AG04450 (cell line): ENCODE measurements at regions not wholly inside any gene's neighbourhood (a gene's known extent, or its start where the extent isn't known, plus 50 kb on each side); places are given as distances from the start of the nearest gene placed in this dataset.
"Not testable (repeated sequence)": the region's sequence is repeated elsewhere in the genome, so short reads cannot be mapped to it uniquely, and the experiment has no call there.

ENCODE experiments used
- CTCF ChIA-PET: fragments of 300-600, 350-600 bp; formaldehyde crosslinking; extraction: SDS; loops from one replicate; lab custom pipeline; 2022; ENCODE audit warnings: antibody characterized with exemption, inconsistent platforms; lab: Charles Lee
- POLR2A ChIA-PET: fragments of 350-600 bp; formaldehyde crosslinking; extraction: SDS; loops from one replicate; lab custom pipeline; 2021; ENCODE audit warnings: antibody characterized with exemption, inconsistent platforms; lab: Yijun Ruan, JAX
- DNase-seq: peaks from one replicate; pipeline ENCODE4 v3.0.0-alpha.2; 2011; ENCODE audit warnings: low read depth, low spot score
- H3K27ac ChIP-seq: one replicate; pipeline ENCODE4 v1.5.1; 2012; ENCODE audit warnings: low read depth, low read length, control low read depth
- H3K27me3 ChIP-seq: one replicate; pipeline ENCODE4 v1.6.0; 2012; ENCODE audit warnings: low read length; ENCODE audit not compliant: control insufficient read depth, insufficient read depth
- H3K4me3 ChIP-seq: 2 replicates; pipeline ENCODE4 v1.5.1; 2011; ENCODE audit warnings: mild to moderate bottlenecking, low read depth, low read length, control low read depth
- H3K9me3 ChIP-seq: 2 replicates; pipeline ENCODE4 v1.5.1; 2012; ENCODE audit warnings: low read length; ENCODE audit not compliant: control insufficient read depth, insufficient read depth
- TF ChIP-seq, protein P1 (sequence below): IDR thresholded peaks from 2 replicates; pipeline ENCODE4 v1.5.1; 2011; ENCODE audit warnings: low read depth, low read length, control low read depth, inconsistent platforms

DNA sequence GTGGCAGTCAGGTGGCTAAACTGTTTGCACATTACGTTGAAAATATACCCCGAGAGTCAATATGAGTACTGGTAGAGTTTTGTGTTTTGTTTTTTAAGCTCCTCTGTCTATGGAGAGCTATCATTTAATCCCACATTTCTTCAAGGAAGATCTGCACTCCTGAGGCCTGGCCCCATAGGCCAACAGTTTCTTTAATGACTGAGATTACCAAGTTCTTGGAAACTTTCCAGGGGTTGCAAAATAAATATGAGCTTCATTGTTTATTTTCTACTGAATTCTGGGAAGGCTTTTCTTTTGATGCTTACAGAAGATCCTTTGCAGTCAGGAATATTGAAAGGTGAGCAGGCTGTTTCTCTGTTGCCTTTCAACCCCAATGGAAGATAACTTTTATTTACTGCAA is 452.0 kb downstream of the JRKL start:
- Histone ChIP-seq H3K27me3 (no peaks in the 10 kb centered on the region), H3K9me3 (no peaks in the 10 kb centered on the region), H3K27ac (no peak overlapping the region), H3K4me3 (no peak overlapping the region)
- TF ChIP-seq, protein P1, sequence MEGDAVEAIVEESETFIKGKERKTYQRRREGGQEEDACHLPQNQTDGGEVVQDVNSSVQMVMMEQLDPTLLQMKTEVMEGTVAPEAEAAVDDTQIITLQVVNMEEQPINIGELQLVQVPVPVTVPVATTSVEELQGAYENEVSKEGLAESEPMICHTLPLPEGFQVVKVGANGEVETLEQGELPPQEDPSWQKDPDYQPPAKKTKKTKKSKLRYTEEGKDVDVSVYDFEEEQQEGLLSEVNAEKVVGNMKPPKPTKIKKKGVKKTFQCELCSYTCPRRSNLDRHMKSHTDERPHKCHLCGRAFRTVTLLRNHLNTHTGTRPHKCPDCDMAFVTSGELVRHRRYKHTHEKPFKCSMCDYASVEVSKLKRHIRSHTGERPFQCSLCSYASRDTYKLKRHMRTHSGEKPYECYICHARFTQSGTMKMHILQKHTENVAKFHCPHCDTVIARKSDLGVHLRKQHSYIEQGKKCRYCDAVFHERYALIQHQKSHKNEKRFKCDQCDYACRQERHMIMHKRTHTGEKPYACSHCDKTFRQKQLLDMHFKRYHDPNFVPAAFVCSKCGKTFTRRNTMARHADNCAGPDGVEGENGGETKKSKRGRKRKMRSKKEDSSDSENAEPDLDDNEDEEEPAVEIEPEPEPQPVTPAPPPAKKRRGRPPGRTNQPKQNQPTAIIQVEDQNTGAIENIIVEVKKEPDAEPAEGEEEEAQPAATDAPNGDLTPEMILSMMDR, result no peak
- DNase-seq, result no peak
- ChIA-PET POLR2A (no interaction called here), CTCF (no interaction called here)

DNA sequence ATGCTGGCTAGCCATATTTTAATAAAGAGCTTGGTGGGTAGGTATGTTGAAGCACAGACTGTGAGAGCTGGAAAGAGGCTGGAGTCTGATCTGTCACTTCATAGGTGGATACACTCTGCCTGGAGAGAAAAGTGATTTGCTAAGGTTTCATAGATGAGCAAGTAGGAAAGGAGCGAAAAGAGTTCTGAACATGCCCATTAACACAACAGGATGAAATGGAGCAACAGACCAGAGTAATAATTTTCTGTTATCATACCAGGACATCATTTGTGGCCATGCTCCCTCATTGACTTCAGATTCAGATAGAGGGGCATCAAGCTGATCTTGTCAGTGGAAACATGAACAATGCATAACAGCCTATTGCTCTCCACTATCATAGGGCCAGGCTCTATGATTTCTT is 452.9 kb downstream of the JRKL start:
- DNase-seq, result no peak
- no peaks in the 10 kb centered on the region for H3K9me3 ChIP-seq
- no peak overlapping the region for H3K4me3 ChIP-seq
- H3K27me3 ChIP-seq, result no peaks in the 10 kb centered on the region
- TF ChIP-seq, protein P1, result no peak
- CTCF ChIA-PET, result no interaction called here
- POLR2A ChIA-PET, result no interaction called here
- no peak overlapping the region for H3K27ac ChIP-seq

GRCh38 chr11:96854425-96854824 is 464.6 kb downstream of the JRKL start:
- H3K27me3 ChIP-seq, result no peaks in the 10 kb centered on the region
- no peak overlapping the region for H3K27ac ChIP-seq
- CTCF ChIA-PET, result no interaction called here
- no peak for DNase-seq
- POLR2A ChIA-PET, result no interaction called here
- TF ChIP-seq, protein P1, result no peak
- no peak overlapping the region for H3K4me3 ChIP-seq
- no peaks in the 10 kb centered on the region for H3K9me3 ChIP-seq

DNA sequence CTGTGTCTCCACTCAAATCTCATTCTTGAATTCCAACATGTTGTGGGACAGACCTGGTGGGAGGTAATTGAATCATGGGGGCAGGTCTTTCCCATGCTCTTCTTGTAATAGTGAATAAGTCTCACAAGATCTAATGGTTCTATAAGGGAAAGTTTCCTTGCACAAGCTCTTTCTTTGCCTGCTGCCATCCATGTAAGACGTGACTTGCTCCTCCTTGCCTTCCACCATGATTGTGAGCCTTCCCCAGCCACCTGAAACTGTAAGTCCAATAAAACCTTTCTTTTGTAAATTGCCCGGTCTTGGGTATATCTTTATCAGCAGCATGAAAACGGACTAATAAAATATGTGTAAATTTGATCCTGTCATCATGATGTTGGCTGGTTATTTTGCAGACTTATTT is 471.9 kb downstream of the JRKL start:
- H3K4me3 ChIP-seq, H3K9me3 ChIP-seq, CTCF ChIA-PET, H3K27me3 ChIP-seq, DNase-seq, POLR2A ChIA-PET, H3K27ac ChIP-seq: not testable (repeated sequence)

GRCh38 chr11:96863520-96863919 is 473.7 kb downstream of the JRKL start:
- POLR2A ChIA-PET, result no interaction called here
- H3K9me3 ChIP-seq, result no peaks in the 10 kb centered on the region
- CTCF ChIA-PET, result no interaction called here

More at GRCh38 chr11:96863520-96863919, 473.7 kb downstream of the JRKL start:
- TF ChIP-seq, protein P1, result no peak
- no peak for DNase-seq
- Histone ChIP-seq H3K4me3 (no peak overlapping the region), H3K27me3 (no peaks in the 10 kb centered on the region), H3K27ac (no peak overlapping the region)
